ENCODE measurements at regions not wholly inside any gene's neighbourhood (a gene's known extent, or its start where the extent isn't known, plus 50 kb on each side); places are given as distances from the start of the nearest gene placed in this dataset.

GRCh38 chr9:3161912-3162311, 318.0 kb upstream of the PUM3 start:
- intact Hi-C loops (cut with DNase I; ENCODE audit: low total_unique reads) = no loop called here
- TF ChIP-seq POLR2A (IDR thresholded peaks at IDR 0.05) (no peak), CTCF (IDR thresholded peaks at IDR 0.05) (no peak)
- no peak overlapping the region for H3K4me3 ChIP-seq (ENCODE audit: low read depth, poor library complexity, severe bottlenecking)
- no peak for DNase-seq (ENCODE audit: low spot score in 2 of 2)
- 86 to 87% methylated on average over 1 of the region's 1 CpG for WGBS, 2 donors

DNA sequence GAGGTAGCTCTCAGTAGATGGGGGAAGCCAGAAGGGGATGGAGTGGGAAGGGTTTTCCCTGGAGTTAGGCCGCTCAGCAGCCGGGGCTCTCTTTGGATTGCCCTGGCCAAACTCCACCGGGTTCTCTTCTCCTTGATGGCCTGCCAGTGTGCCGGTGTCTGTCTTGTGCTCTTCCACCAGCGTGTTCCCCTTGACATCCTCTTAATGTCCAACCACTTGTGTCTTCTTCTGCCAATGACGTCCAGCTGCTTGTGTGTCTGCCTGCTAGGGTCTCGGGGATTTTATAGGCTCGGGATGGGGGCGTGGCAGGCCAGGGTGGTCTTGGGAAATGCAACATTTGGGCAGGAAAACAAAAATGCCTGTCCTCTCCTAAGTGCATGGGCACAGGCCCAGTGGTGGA, 313.1 kb upstream of the PUM3 start:
- TF ChIP-seq POLR2A (IDR thresholded peaks at IDR 0.05) (no peak), CTCF (IDR thresholded peaks at IDR 0.05) (no peak)
- no peak for DNase-seq (ENCODE audit: low spot score in 2 of 2)
- intact Hi-C loops (cut with DNase I; ENCODE audit: low total_unique reads) = no loop called here
- H3K4me3 ChIP-seq (ENCODE audit: low read depth, poor library complexity, severe bottlenecking) = no peak overlapping the region
- WGBS, 2 donors = 85 to 92% methylated on average over 9 of the region's 9 CpGs

DNA sequence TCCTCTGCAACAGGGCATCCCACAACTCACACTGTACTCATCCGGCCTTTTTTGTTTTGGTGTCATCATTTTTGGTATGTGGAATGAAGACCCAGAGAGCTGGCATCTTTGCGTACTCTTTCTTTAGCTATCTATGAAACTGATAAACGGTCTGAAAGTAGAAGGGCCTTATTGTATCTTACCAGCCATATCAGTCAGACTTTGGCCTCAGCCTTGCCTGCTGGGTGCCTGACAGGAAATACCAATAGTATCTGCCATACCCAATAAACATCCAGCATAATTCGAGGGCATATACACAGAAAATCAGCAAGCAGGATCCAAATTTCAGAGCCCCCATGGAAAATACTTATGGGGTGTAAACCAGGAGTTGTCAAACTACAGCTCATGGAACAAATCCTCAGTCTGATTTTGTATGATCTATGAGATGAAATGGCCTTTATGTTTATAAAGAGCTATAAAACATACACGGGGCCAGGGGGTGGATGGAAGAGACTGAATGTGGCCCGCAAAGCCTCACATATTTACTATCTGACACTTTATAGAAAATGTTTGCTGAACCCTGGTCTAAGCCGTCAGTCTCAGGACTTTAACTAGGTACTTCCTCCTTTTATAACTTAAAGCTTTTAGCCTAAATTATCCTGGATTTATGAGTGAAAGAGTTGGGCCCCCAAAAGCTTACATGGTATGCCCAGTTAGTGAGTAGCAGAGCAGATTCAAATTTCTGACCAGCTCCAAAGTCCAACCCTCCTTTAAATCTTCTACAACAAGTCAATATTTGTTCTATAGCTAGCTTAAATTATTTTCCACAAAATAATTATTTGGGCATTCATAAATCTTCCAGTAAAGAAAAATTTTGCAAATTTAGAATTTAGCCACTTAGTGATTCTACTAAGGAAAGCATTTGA, 308.0 kb upstream of the PUM3 start:
- intact Hi-C loops (cut with DNase I; ENCODE audit: low total_unique reads) = no loop called here
- DNase-seq (ENCODE audit: low spot score in 2 of 2) = no peak
- H3K4me3 ChIP-seq (ENCODE audit: low read depth, poor library complexity, severe bottlenecking) = no peak overlapping the region
- WGBS, 2 donors = 78 to 80% methylated on average over 7 of the region's 7 CpGs
- TF ChIP-seq POLR2A (IDR thresholded peaks at IDR 0.05) (no peak), CTCF (IDR thresholded peaks at IDR 0.05) (no peak)

DNA sequence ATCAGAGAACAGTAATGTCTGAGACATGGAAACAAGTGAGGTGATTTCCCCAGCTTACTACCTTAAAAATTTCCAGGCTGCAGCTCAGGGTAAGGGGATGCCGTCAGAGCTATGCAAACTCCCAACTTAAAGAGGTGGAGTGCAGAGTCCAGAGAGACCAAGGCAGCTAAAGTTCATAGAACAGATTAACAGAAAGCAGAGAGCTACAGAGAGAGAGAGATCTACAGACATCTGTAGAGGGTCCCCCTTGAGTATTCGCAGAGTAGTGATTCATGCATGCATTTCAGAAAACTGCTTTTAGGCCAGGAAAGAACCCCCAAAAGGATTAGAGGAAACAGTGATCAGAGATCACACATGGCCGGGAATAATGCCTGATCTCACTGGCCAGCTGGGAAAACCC, 306.2 kb upstream of the PUM3 start:
- no peak for DNase-seq (ENCODE audit: low spot score in 2 of 2)
- H3K4me3 ChIP-seq (ENCODE audit: low read depth, poor library complexity, severe bottlenecking) = no peak overlapping the region
- TF ChIP-seq CTCF (IDR thresholded peaks at IDR 0.05) (no peak), POLR2A (IDR thresholded peaks at IDR 0.05) (no peak)
- intact Hi-C loops (cut with DNase I; ENCODE audit: low total_unique reads) = no loop called here
- 39 to 59% methylated on average over 3 of the region's 3 CpGs for WGBS, 2 donors

GRCh38 chr9:3138231-3139229, 294.6 kb upstream of the PUM3 start:
- no peak for DNase-seq (ENCODE audit: low spot score in 2 of 2)
- H3K4me3 ChIP-seq (ENCODE audit: low read depth, poor library complexity, severe bottlenecking) = no peak overlapping the region
- TF ChIP-seq CTCF (IDR thresholded peaks at IDR 0.05) (no peak), POLR2A (IDR thresholded peaks at IDR 0.05) (no peak)
- 70 to 74% methylated on average over 10 of the region's 10 CpGs for WGBS, 2 donors
- intact Hi-C loops (cut with DNase I; ENCODE audit: low total_unique reads) = no loop called here

Data from lower leg skin (tissue), 4 donors.